Gastrocnemius medialis (tissue), 4 donors: ENCODE measurements at regions not wholly inside any gene's neighbourhood (a gene's known extent, or its start where the extent isn't known, plus 50 kb on each side); places are given as distances from the start of the nearest gene placed in this dataset.

ENCODE experiments used
- ATAC-seq, 2 donors: fragments of 150-250 bp; one replicate each; pipeline ENCODE4 v1.9.1; 2016
- DNase-seq, 2 donors: peaks; one replicate each; pipeline ENCODE4 v3.0.0-alpha.2; 2019
- H3K27ac ChIP-seq, 4 donors: fragments of 200-600 bp; sonication (generic); 1 replicate in 1 of 4; 2 replicates in 3 of 4; pipeline ENCODE4 v1.5.1; 2016 to 2018; ENCODE audit warnings: mild to moderate bottlenecking in 2 of 4, moderate library complexity in 1 of 4
- H3K27me3 ChIP-seq, 3 donors: fragments of 200-600 bp; sonication (generic) in 2 of 3; 1 replicate in 1 of 3; 2 replicates in 2 of 3; pipeline versions ENCODE4 v1.5.1 to v1.6.0; 2016 to 2019; ENCODE audit warnings: mild to moderate bottlenecking in 1 of 3, moderate library complexity in 1 of 3
- H3K36me3 ChIP-seq, 2 donors: fragments of 200-600 bp; sonication (generic) in 1 of 2; one replicate each; pipeline ENCODE4 v1.5.1; 2017 to 2018
- H3K4me1 ChIP-seq, 2 donors: fragments of 200-600 bp; sonication (generic) in 1 of 2; one replicate each; pipeline ENCODE4 v1.5.1; 2016 to 2017; ENCODE audit warnings: mild to moderate bottlenecking in 2 of 2
- H3K4me3 ChIP-seq, 4 donors: fragments of 200-600 bp; sonication (generic) in 3 of 4; 1 replicate in 1 of 4; 2 replicates in 3 of 4; pipeline ENCODE4 v1.5.1; 2016 to 2019; ENCODE audit warnings: mild to moderate bottlenecking in 2 of 4
- H3K9me3 ChIP-seq, 3 donors: fragments of 200-600 bp; sonication (generic) in 2 of 3; 1 replicate in 1 of 3; 2 replicates in 2 of 3; pipeline ENCODE4 v1.5.1; 2016 to 2019
- CTCF ChIP-seq, 5 experiments: fragments of 450-650 bp in 3 of 5; fragments of 200-600 bp in 2 of 5; sonication (generic) in 2 of 5; IDR thresholded peaks in 4 of 5; conservative IDR thresholded peaks in 1 of 5; 1 replicate in 4 of 5; 2 replicates in 1 of 5; pipeline ENCODE4 v1.5.1; 2016 to 2019; ENCODE audit warnings: antibody characterized with exemption in 5 of 5, mild to moderate bottlenecking in 3 of 5, moderate library complexity in 3 of 5
- POLR2A ChIP-seq, 2 donors: fragments of 450-650 bp; IDR thresholded peaks; one replicate each; pipeline ENCODE4 v1.6.1; 2017; ENCODE audit warnings: antibody characterized with exemption in 2 of 2, mild to moderate bottlenecking in 2 of 2, moderate library complexity in 2 of 2
- in situ Hi-C, 4 donors: fragments of 200-750 bp; cut with MboI; loops; one replicate each; pipeline versions ENCODE4 v1.15.0 to v1.8.0; 2017; ENCODE audit warnings: low sequenced_read_pairs in 4 of 4
- intact Hi-C: fragments of 100-400 bp; cut with DNase I; formaldehyde crosslinking; loops from one replicate; pipeline ENCODE4 v1.15.1; 2023; ENCODE audit warnings: low total_unique reads

- H3K4me1 ChIP-seq, result no peaks in the 10 kb centered on the region
- DNase-seq (peak in 1 of 2 donors; percentile 54), ATAC-seq (peak; percentile 69 to 73)
- H3K27ac ChIP-seq, result no peak overlapping the region
- no peak overlapping the region for H3K4me3 ChIP-seq
- in situ Hi-C loops, result no loop called here
- H3K27me3 ChIP-seq, result no peaks in the 10 kb centered on the region
- intact Hi-C loops, result loop anchor here (5.0 kb wide), 1 partner anchor 964 kb away; no protein-coding TSS in a partner anchor
- TF ChIP-seq CTCF (IDR thresholded peaks at IDR 0.05 in 4 of 5, conservative IDR thresholded peaks at IDR 0.05 in 1 of 5), result peak; percentile 6 to 65 (median 55)
- TF ChIP-seq POLR2A (IDR thresholded peaks at IDR 0.05), result no peak
- H3K36me3 ChIP-seq, result no peaks in the 10 kb centered on the region
- no peaks in the 10 kb centered on the region for H3K9me3 ChIP-seq
These were observed 70.7 kb downstream of the RPLP1 start for GRCh38 chr15:69523010-69524001.

GRCh38 chr15:69524296-69524695, 71.7 kb downstream of the RPLP1 start:
- Histone ChIP-seq H3K9me3 (no peaks in the 10 kb centered on the region), H3K27me3 (no peaks in the 10 kb centered on the region), H3K4me1 (no peaks in the 10 kb centered on the region), H3K4me3 (no peak overlapping the region), H3K36me3 (no peaks in the 10 kb centered on the region), H3K27ac (no peak overlapping the region)
- DNase-seq (no peak), ATAC-seq (no peak)
- in situ Hi-C loops, result no loop called here
- TF ChIP-seq CTCF (IDR thresholded peaks at IDR 0.05 in 4 of 5, conservative IDR thresholded peaks at IDR 0.05 in 1 of 5), result no peak
- no peak for TF ChIP-seq POLR2A (IDR thresholded peaks at IDR 0.05)
- intact Hi-C loops, result loop anchor here (5.0 kb wide), 1 partner anchor 963 kb away; no protein-coding TSS in a partner anchor

GRCh38 chr15:69524814-69525213, 72.2 kb downstream of the RPLP1 start:
- no peaks in the 10 kb centered on the region for H3K36me3 ChIP-seq
- in situ Hi-C loops, result no loop called here
- intact Hi-C loops, result loop anchor here (5.0 kb wide), 1 partner anchor 962 kb away; no protein-coding TSS in a partner anchor
- TF ChIP-seq CTCF (IDR thresholded peaks at IDR 0.05 in 4 of 5, conservative IDR thresholded peaks at IDR 0.05 in 1 of 5) (no peak), POLR2A (IDR thresholded peaks at IDR 0.05) (no peak)
- H3K4me3 ChIP-seq, result no peak overlapping the region
- ATAC-seq (no peak), DNase-seq (no peak)
- peaks cover 0 to under 1% (median 0%) of the 10 kb centered on the region in 3 donors for H3K27me3 ChIP-seq
- no peaks in the 10 kb centered on the region for H3K9me3 ChIP-seq
- H3K4me1 ChIP-seq, result no peaks in the 10 kb centered on the region
- no peak overlapping the region for H3K27ac ChIP-seq

- no peaks in the 10 kb centered on the region for H3K36me3 ChIP-seq
- no peak for TF ChIP-seq POLR2A (IDR thresholded peaks at IDR 0.05)
- TF ChIP-seq CTCF (IDR thresholded peaks at IDR 0.05 in 4 of 5, conservative IDR thresholded peaks at IDR 0.05 in 1 of 5), result no peak
- DNase-seq, result no peak
- in situ Hi-C loops (no loop called here), intact Hi-C loops (no loop called here)
- peaks cover 0 to 4% (median 0%) of the 10 kb centered on the region in 3 donors for H3K27me3 ChIP-seq
- ATAC-seq, result no peak
- no peak overlapping the region for H3K27ac ChIP-seq
- H3K9me3 ChIP-seq, result no peaks in the 10 kb centered on the region
- H3K4me3 ChIP-seq, result no peak overlapping the region
- H3K4me1 ChIP-seq, result no peaks in the 10 kb centered on the region
These were observed 72.9 kb downstream of the RPLP1 start for GRCh38 chr15:69525543-69525942.
